ENCODE measurements at regions not wholly inside any gene's neighbourhood (a gene's known extent, or its start where the extent isn't known, plus 50 kb on each side); places are given as distances from the start of the nearest gene placed in this dataset.
A peak's percentile ranks its signal among the peaks of the same experiment; 100 is the strongest.

GRCh38 chr13:53417601-53418000 lies 389.0 kb downstream of the OLFM4 start:
- intact Hi-C loops (cut with DNase I), result no loop called here
- no peak for ATAC-seq

GRCh38 chr13:53422415-53422814 lies 393.8 kb downstream of the OLFM4 start:
- DNase-seq, result no peak
- no peaks in the 10 kb centered on the region for H3K36me3 ChIP-seq
- ATAC-seq, result no peak
- TF ChIP-seq POLR2A (IDR thresholded peaks at IDR 0.05) (no peak), CTCF (IDR thresholded peaks at IDR 0.05) (no peak)
- H3K27me3 ChIP-seq, result no peaks in the 10 kb centered on the region
- intact Hi-C loops (cut with DNase I), result no loop called here
- 65 to 85% (median 75%) methylated on average over 1 of the region's 1 CpG for WGBS, 4 donors
- no peak overlapping the region for H3K4me3 ChIP-seq
- H3K9me3 ChIP-seq, result peaks cover 0 to 3% (median 0%) of the 10 kb centered on the region in 12 donors
- H3K4me1 ChIP-seq, result no peaks in the 10 kb centered on the region
- no peak overlapping the region for H3K27ac ChIP-seq

More at GRCh38 chr13:53417601-53418000, 389.0 kb downstream of the OLFM4 start:
- TF ChIP-seq POLR2A (IDR thresholded peaks at IDR 0.05) (no peak), CTCF (IDR thresholded peaks at IDR 0.05) (no peak)
- H3K27me3 ChIP-seq, result no peaks in the 10 kb centered on the region
- DNase-seq, result no peak
- no peak overlapping the region for H3K4me3 ChIP-seq
- peaks cover 0 to 3% (median 0%) of the 10 kb centered on the region in 12 donors for H3K9me3 ChIP-seq
- H3K27ac ChIP-seq, result no peak overlapping the region
- no peaks in the 10 kb centered on the region for H3K36me3 ChIP-seq
- H3K4me1 ChIP-seq, result no peaks in the 10 kb centered on the region

GRCh38 chr13:53436396-53436795 lies 407.8 kb downstream of the OLFM4 start:
- Histone ChIP-seq H3K36me3 (no peaks in the 10 kb centered on the region), H3K4me1 (no peaks in the 10 kb centered on the region), H3K4me3 (no peak overlapping the region), H3K27me3 (no peaks in the 10 kb centered on the region), H3K27ac (no peak overlapping the region), H3K9me3 (peaks cover 0 to 11% (median 0%) of the 10 kb centered on the region in 12 donors)
- WGBS, 4 donors, result 37 to 47% (median 40%) methylated on average over 3 of the region's 3 CpGs
- DNase-seq (no peak), ATAC-seq (no peak)
- intact Hi-C loops (cut with DNase I), result no loop called here
- no peak for TF ChIP-seq POLR2A (IDR thresholded peaks at IDR 0.05)
- no peak for TF ChIP-seq CTCF (IDR thresholded peaks at IDR 0.05)

- no peak for ATAC-seq
- Histone ChIP-seq H3K27ac (no peak overlapping the region), H3K9me3 (peaks cover 0 to 11% (median 0%) of the 10 kb centered on the region in 12 donors), H3K4me3 (no peak overlapping the region), H3K36me3 (no peaks in the 10 kb centered on the region), H3K27me3 (no peaks in the 10 kb centered on the region), H3K4me1 (no peaks in the 10 kb centered on the region)
- intact Hi-C loops (cut with DNase I), result no loop called here
- peak in 1 of 5 donors; percentile 25 for DNase-seq
- 89 to 96% (median 95%) methylated on average over 13 to 20 of the region's 20 CpGs for WGBS, 4 donors
- no peak for TF ChIP-seq CTCF (IDR thresholded peaks at IDR 0.05)
- no peak for TF ChIP-seq POLR2A (IDR thresholded peaks at IDR 0.05)
Measured at GRCh38 chr13:53439439-53440225, 411.0 kb downstream of the OLFM4 start.
